Coronary artery (tissue), 2 donors: ENCODE measurements at regions not wholly inside any gene's neighbourhood (a gene's known extent, or its start where the extent isn't known, plus 50 kb on each side); places are given as distances from the start of the nearest gene placed in this dataset.
"Not testable (repeated sequence)": the region's sequence is repeated elsewhere in the genome, so short reads cannot be mapped to it uniquely, and the experiment has no call there.

Experiments
- DNase-seq: peaks from one replicate; pipeline ENCODE4 v3.0.0-alpha.2; 2017; ENCODE audit warnings: low spot score
- H3K27ac ChIP-seq, 2 donors: fragments of 200-600 bp; sonication (generic); one replicate each; pipeline ENCODE4 v1.5.1; 2016 to 2019
- H3K4me3 ChIP-seq: fragments of 200-600 bp; sonication (generic); 2 replicates; pipeline ENCODE4 v1.5.1; 2016; ENCODE audit warnings: mild to moderate bottlenecking, moderate library complexity
- TF ChIP-seq, protein P1 (sequence below): fragments of 200-600 bp; sonication (generic); IDR thresholded peaks from one replicate; pipeline ENCODE4 v1.5.1; 2019; ENCODE audit warnings: antibody characterized with exemption

DNA sequence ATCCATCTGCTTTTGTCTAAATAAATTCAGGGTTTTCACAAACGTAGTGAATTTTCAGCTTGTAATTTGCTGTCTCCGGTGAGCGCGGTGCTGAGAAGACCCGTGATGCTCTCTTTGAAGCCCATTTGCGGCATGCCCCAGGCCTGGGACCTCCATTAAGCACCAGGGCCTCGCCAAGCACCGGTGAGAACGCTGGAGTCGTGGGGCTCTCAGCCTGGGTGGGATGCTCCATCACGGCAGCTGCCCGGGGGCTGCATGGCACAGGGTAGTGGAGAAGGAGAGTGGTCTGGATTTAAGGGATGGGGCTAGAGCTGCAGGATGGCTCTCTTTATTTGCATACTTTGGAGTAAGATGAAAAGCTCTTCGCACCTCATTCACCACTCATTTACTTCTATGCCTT is 248.7 kb downstream of the ABCC12 start:
- no peak overlapping the region for H3K4me3 ChIP-seq
- TF ChIP-seq, protein P1, sequence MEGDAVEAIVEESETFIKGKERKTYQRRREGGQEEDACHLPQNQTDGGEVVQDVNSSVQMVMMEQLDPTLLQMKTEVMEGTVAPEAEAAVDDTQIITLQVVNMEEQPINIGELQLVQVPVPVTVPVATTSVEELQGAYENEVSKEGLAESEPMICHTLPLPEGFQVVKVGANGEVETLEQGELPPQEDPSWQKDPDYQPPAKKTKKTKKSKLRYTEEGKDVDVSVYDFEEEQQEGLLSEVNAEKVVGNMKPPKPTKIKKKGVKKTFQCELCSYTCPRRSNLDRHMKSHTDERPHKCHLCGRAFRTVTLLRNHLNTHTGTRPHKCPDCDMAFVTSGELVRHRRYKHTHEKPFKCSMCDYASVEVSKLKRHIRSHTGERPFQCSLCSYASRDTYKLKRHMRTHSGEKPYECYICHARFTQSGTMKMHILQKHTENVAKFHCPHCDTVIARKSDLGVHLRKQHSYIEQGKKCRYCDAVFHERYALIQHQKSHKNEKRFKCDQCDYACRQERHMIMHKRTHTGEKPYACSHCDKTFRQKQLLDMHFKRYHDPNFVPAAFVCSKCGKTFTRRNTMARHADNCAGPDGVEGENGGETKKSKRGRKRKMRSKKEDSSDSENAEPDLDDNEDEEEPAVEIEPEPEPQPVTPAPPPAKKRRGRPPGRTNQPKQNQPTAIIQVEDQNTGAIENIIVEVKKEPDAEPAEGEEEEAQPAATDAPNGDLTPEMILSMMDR, result no peak
- no peak overlapping the region for H3K27ac ChIP-seq
- DNase-seq, result no peak

DNA sequence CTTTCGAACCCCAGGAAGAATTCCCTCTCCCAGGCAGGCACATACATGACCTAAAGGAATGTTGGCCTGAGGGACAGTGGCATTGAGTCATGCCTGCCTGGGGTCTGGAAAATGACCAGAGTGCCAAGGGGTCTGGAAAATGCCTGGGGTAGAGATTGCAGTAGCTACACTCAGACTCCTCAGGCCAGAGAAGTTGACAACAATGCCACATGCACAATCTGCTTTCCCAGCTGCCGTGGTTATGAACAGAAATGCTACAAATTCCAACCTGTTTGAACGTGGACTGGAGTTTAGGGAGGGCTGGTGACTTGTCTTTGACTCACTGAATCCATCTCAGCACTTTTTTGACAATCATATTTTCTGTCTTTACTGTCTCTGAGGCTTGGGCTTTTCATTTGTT is 250.0 kb downstream of the ABCC12 start:
- no peak overlapping the region for H3K27ac ChIP-seq
- TF ChIP-seq, protein P1, result no peak

DNA sequence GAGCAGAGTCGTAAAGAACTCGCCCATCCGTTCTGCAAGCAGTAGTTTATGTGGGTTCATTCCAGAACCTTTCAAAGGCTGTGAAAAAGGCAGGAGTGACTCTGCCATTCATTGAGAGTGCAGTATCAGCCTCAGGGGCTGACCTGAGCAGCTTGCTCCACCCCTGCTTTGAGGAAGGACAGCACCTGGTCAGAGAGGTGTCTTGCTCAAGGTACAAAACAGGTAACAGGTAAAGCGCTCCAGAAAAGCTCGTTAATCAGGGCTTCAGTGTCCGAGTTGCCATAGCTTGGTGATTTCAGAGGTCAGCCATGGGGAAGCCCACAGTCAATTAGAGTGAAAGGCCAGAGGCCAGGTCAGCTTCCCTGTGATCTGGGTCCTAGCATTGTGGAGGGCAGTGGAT is 251.1 kb downstream of the ABCC12 start:
- TF ChIP-seq, protein P1, result no peak
- Histone ChIP-seq H3K4me3 (no peak overlapping the region), H3K27ac (no peak overlapping the region)
- DNase-seq, result no peak

More for the DNA sequence above, 250.0 kb downstream of the ABCC12 start:
- no peak overlapping the region for H3K4me3 ChIP-seq
- no peak for DNase-seq

DNA sequence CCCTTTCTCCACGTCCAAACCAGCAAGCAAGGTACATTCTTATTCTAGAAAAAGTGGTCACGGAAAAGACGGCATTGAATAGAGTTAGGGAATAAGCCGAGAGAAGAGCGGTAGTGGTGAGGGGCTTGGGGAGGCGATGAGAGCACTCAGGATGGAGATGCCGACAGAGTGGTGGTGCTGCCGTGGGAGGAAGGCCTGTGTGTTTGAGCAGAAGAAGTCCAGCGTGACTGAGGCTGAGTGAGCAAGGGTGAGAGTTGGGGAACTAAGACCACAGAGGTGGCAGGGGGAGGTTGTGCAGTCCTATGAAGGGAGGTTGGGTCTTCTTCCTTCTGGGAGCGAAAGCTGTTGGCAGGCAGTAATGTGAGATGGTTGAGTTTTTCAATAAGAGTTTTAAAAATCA is 252.3 kb downstream of the ABCC12 start:
- Histone ChIP-seq H3K4me3 (no peak overlapping the region), H3K27ac (no peak overlapping the region)
- TF ChIP-seq, protein P1, result no peak
- DNase-seq, result no peak

DNA sequence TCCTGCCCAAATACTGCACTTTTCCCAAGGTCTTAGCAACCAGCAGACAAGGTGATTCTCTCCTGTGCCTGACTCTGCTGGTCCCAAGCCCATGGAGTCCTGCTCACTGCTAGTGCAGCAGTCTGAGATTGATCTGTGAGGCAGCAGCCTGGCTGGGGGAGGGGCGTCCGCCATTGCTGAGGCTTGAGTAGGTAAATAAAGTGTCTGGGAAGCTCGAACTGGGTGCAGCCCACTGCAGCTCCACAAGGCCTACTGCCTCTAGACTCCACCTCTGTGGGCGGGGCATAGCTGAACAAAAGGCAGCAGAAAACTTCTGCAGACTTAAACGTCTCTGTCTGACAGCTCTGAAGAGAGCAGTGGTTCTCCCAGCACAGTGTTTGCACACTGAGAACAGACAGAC is 258.7 kb downstream of the ABCC12 start:
- not testable (repeated sequence) for H3K27ac ChIP-seq, H3K4me3 ChIP-seq, DNase-seq

DNA sequence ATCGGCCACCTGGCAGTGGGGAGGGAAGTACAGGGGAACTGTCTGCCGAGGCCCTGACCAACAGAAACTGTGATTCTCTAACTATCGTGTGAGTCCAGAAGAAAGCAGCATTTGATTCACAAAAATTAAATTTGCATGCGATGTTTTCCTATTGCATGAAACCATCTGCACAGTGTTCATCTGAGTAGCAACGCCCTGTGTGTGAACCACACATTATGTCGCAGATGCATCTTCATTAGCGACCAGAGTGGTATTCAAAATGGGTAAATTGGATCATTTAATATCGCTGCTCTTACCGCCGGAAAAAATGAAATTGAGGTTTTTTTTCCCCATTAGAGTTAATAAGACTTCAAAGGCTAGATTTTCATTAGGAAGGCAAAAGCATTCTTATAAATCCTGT is 260.6 kb downstream of the ABCC12 start:
- DNase-seq, result no peak
- TF ChIP-seq, protein P1, result no peak
- no peak overlapping the region for H3K27ac ChIP-seq
- no peak overlapping the region for H3K4me3 ChIP-seq

DNA sequence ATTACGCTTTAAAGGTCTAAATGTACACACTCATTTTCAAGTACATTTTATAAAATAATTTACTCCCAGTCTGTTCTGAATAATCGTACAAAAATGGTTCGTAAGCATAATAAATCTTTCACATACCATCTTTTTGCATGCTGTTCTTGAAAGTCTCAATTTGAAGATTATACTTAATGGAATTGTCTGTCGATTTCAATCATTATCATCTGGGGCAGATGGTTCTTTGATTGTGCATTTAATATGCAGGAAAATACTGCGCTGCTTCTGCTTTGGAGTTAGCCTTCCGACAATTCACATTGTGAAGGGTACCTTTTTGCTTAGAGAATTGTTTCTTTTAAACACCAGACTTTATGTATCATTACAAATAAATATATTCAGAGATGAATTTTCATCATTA is 262.8 kb downstream of the ABCC12 start:
- TF ChIP-seq, protein P1, result no peak
- no peak overlapping the region for H3K4me3 ChIP-seq
- no peak overlapping the region for H3K27ac ChIP-seq
- DNase-seq, result no peak

DNA sequence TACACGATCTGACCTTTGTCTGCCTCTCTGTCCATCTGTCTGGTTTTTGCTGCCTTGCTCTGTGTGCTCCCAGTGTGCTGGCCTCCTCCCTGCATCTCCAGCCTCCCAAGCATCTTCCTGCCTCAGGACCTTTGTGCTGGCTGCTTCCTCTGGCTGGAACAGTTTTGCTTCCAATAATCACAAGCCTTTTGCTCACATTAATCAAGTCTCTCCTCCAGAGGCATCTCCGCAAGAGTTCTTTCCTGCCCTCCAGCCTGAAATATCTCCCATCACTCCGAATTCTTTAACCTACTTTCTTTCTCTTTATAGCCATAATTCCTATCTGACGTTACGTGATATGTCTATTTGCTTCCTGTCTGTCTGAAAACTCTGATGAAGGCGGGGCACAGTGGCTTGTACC is 267.1 kb downstream of the ABCC12 start:
- DNase-seq, result no peak
- Histone ChIP-seq H3K27ac (no peak overlapping the region), H3K4me3 (no peak overlapping the region)
- TF ChIP-seq, protein P1, result no peak
